ENCODE measurements at regions not wholly inside any gene's neighbourhood (a gene's known extent, or its start where the extent isn't known, plus 50 kb on each side); places are given as distances from the start of the nearest gene placed in this dataset.

GRCh38 chr2:13686262-13686661, 946.3 kb upstream of the LRATD1 start (continued):
- TF ChIP-seq THAP9 (CRISPR knock-in tag; IDR thresholded peaks at IDR 0.05; ENCODE audit: borderline replicate concordance) (no peak), RARG (CRISPR knock-in tag; IDR thresholded peaks at IDR 0.05; ENCODE audit: low read depth) (no peak), TBX2 (CRISPR knock-in tag; IDR thresholded peaks at IDR 0.05; ENCODE audit: borderline replicate concordance) (no peak)

GRCh38 chr2:13694673-13695072, 937.8 kb upstream of the LRATD1 start:
- Histone ChIP-seq H3K9me3 (ENCODE audit: low read length) (peaks cover 71% of the 10 kb centered on the region), H3K9ac (ENCODE audit: insufficient read depth, low read depth, low read length) (no peak overlapping the region), H3K36me3 (replicated peaks in 1 of 2; ENCODE audit: control insufficient read depth in 1 of 2, insufficient read depth in 2 of 2, low read length in 2 of 2) (no peaks in the 10 kb centered on the region), H4K20me1 (ENCODE audit: insufficient read depth, low read length) (no peaks in the 10 kb centered on the region), H3K27me3 (ENCODE audit: control insufficient read depth in 1 of 2, insufficient read depth in 2 of 2, low read length in 2 of 2) (no peaks in the 10 kb centered on the region), H3K4me2 (ENCODE audit: low read depth, low read length) (no peak overlapping the region), H3K4me1 (ENCODE audit: insufficient read depth, low read length) (no peaks in the 10 kb centered on the region), H3K27ac (ENCODE audit: extremely low read length, insufficient read depth, low read length) (no peak overlapping the region), H3K79me2 (ENCODE audit: insufficient read depth, low read length) (no peaks in the 10 kb centered on the region), H2AFZ (ENCODE audit: low read length) (no peak overlapping the region), H3K4me3 (replicated peaks in 1 of 3; ENCODE audit: insufficient read depth in 1 of 3, low read depth in 2 of 3, low read length in 3 of 3) (no peak overlapping the region)
- POLR2A ChIA-PET = no interaction called here
- no peak for FAIRE-seq
- CTCF ChIA-PET (ENCODE audit: low intra/inter-chr PET ratio, low total read pairs) = no interaction called here
- ATAC-seq = no peak
- intact Hi-C loops (cut with micrococcal nuclease; ENCODE audit: unreplicated experiment) (no loop called here), in situ Hi-C loops (cut with HindIII; ENCODE audit: extremely low pct_ligation_motif_present, low pct_unique_long_range_greater_than_20kb) (no loop called here)
- DNase-seq (ENCODE audit: low spot score) = no peak
- BruUV-seq (replicated peaks) = no TSS peak
- no peak for TF ChIP-seq MEIS1 (CRISPR knock-in tag; IDR thresholded peaks at IDR 0.05; ENCODE audit: borderline replicate concordance)
- no peak for TF ChIP-seq SALL1 (CRISPR knock-in tag; IDR thresholded peaks at IDR 0.05)
- TF ChIP-seq MAFK (conservative IDR thresholded peaks at IDR 0.05 in 1 of 2, IDR thresholded peaks at IDR 0.05 in 1 of 2; ENCODE audit: low read length in 2 of 2) = peak; percentile 71 to 80; a peak in 3 of 4 replicates
- no peak for TF ChIP-seq ZNF326 (CRISPR knock-in tag; IDR thresholded peaks at IDR 0.05; ENCODE audit: borderline replicate concordance)
- TF ChIP-seq MAFF (IDR thresholded peaks at IDR 0.05; ENCODE audit: low read depth, low read length) = peak; percentile 64
- no peak for TF ChIP-seq ZNF253 (CRISPR knock-in tag; IDR thresholded peaks at IDR 0.05; ENCODE audit: borderline replicate concordance)

Measured in HepG2 (cell line).